ENCODE measurements at regions not wholly inside any gene's neighbourhood (a gene's known extent, or its start where the extent isn't known, plus 50 kb on each side); places are given as distances from the start of the nearest gene placed in this dataset.

- DNase-seq = no peak
Observed at GRCh38 chr3:177977381-177978158, 558.7 kb upstream of the KCNMB2 start.

GRCh38 chr3:177978946-177979345, 557.3 kb upstream of the KCNMB2 start:
- no peak for DNase-seq

GRCh38 chr3:177979703-177980102, 556.5 kb upstream of the KCNMB2 start:
- DNase-seq = no peak

- DNase-seq = no peak
Observed at GRCh38 chr3:177981576-177981975, 554.7 kb upstream of the KCNMB2 start.

GRCh38 chr3:177982034-177982433, 554.2 kb upstream of the KCNMB2 start:
- DNase-seq = no peak

- no peak for DNase-seq
Observed at GRCh38 chr3:177983320-177983719, 552.9 kb upstream of the KCNMB2 start.

- no peak for DNase-seq
Observed at GRCh38 chr3:177992993-177993970, 543.0 kb upstream of the KCNMB2 start.

- DNase-seq = no peak
Observed at GRCh38 chr3:177994976-177995375, 541.3 kb upstream of the KCNMB2 start.

- no peak for DNase-seq
Observed at GRCh38 chr3:177995381-177996085, 540.7 kb upstream of the KCNMB2 start.

GRCh38 chr3:178001670-178002101, 534.5 kb upstream of the KCNMB2 start:
- peak; percentile 20 for DNase-seq

GRCh38 chr3:178002113-178002512, 534.1 kb upstream of the KCNMB2 start:
- DNase-seq = no peak

GRCh38 chr3:178003756-178004155, 532.5 kb upstream of the KCNMB2 start:
- peak; percentile 6 for DNase-seq

GRCh38 chr3:178005961-178006360, 530.3 kb upstream of the KCNMB2 start:
- DNase-seq = no peak

GRCh38 chr3:178010306-178010705, 525.9 kb upstream of the KCNMB2 start:
- no peak for DNase-seq

- no peak for DNase-seq
Observed at GRCh38 chr3:178019645-178020044, 516.6 kb upstream of the KCNMB2 start.

GRCh38 chr3:178022599-178022998, 513.6 kb upstream of the KCNMB2 start:
- DNase-seq = no peak

GRCh38 chr3:178028933-178029332, 507.3 kb upstream of the KCNMB2 start:
- no peak for DNase-seq

GRCh38 chr3:178036451-178037144, 499.6 kb upstream of the KCNMB2 start:
- no peak for DNase-seq

GRCh38 chr3:178041931-178042330, 494.3 kb upstream of the KCNMB2 start:
- no peak for DNase-seq

GRCh38 chr3:178042376-178042775, 493.9 kb upstream of the KCNMB2 start:
- no peak for DNase-seq

- no peak for DNase-seq
Observed at GRCh38 chr3:178043084-178043483, 493.2 kb upstream of the KCNMB2 start.

GRCh38 chr3:178044320-178044719, 491.9 kb upstream of the KCNMB2 start:
- DNase-seq = no peak

- DNase-seq = no peak
Observed at GRCh38 chr3:178047496-178047895, 488.7 kb upstream of the KCNMB2 start.

All from CD4-positive, alpha-beta T cell treated with Interleukin-12 subunit alpha and Interleukin-12 subunit beta, for 1 hour (primary cell).